Parathyroid adenoma (tissue), 2 donors: ENCODE measurements at regions not wholly inside any gene's neighbourhood (a gene's known extent, or its start where the extent isn't known, plus 50 kb on each side); places are given as distances from the start of the nearest gene placed in this dataset.

Experiments used
- H2AFZ ChIP-seq: fragments of 300-600 bp; sonication (generic); one replicate; pipeline ENCODE4 v1.7.0; 2017; ENCODE audit warnings: antibody characterized with exemption, mild to moderate bottlenecking
- H3K27ac ChIP-seq: fragments of 300-600 bp; sonication (generic); one replicate; pipeline ENCODE4 v1.7.0; 2017
- H3K27me3 ChIP-seq: fragments of 300-600 bp; sonication (generic); one replicate; pipeline ENCODE4 v1.7.0; 2017; ENCODE audit warnings: low read length; ENCODE audit not compliant: control insufficient read depth, insufficient read depth
- H3K36me3 ChIP-seq: fragments of 300-600 bp; sonication (generic); one replicate; pipeline ENCODE4 v1.7.0; 2017; ENCODE audit warnings: low read length; ENCODE audit not compliant: control insufficient read depth, insufficient read depth
- H3K4me1 ChIP-seq: fragments of 300-600 bp; sonication (generic); one replicate; pipeline ENCODE4 v1.7.0; 2017; ENCODE audit warnings: control low read depth
- H3K4me2 ChIP-seq: fragments of 300-600 bp; sonication (generic); one replicate; pipeline ENCODE4 v1.7.0; 2017; ENCODE audit warnings: low read length
- H3K4me3 ChIP-seq: fragments of 300-600 bp; sonication (generic); one replicate; pipeline ENCODE4 v1.7.0; 2017; ENCODE audit warnings: low read depth, low read length
- H3K79me2 ChIP-seq: fragments of 300-600 bp; sonication (generic); one replicate; pipeline ENCODE4 v1.7.0; 2017; ENCODE audit warnings: control low read depth
- H3K9ac ChIP-seq: fragments of 300-600 bp; sonication (generic); one replicate; pipeline ENCODE4 v1.7.0; 2017; ENCODE audit warnings: mild to moderate bottlenecking
- H3K9me3 ChIP-seq: fragments of 300-600 bp; sonication (generic); one replicate; pipeline ENCODE4 v1.7.0; 2017; ENCODE audit warnings: low read length; ENCODE audit not compliant: control insufficient read depth
- CTCF ChIP-seq: fragments of 300-600 bp; sonication (generic); IDR thresholded peaks from one replicate; pipeline ENCODE4 v1.7.0; 2017; ENCODE audit warnings: antibody characterized with exemption, mild to moderate bottlenecking
- donor health status: primary hyperparathyroidism.

- no peaks in the 10 kb centered on the region for H3K9me3 ChIP-seq
- no peak overlapping the region for H2AFZ ChIP-seq
- no peak overlapping the region for H3K4me3 ChIP-seq
- H3K9ac ChIP-seq, result no peak overlapping the region
- no peak for TF ChIP-seq CTCF
- H3K4me1 ChIP-seq, result no peaks in the 10 kb centered on the region
- H3K36me3 ChIP-seq, result no peaks in the 10 kb centered on the region
- no peak overlapping the region for H3K4me2 ChIP-seq
- no peak overlapping the region for H3K27ac ChIP-seq
- no peaks in the 10 kb centered on the region for H3K27me3 ChIP-seq
- no peaks in the 10 kb centered on the region for H3K79me2 ChIP-seq
Observed at GRCh38 chr12:77166696-77167095, 101.3 kb upstream of the E2F7 start.

- Histone ChIP-seq H3K4me1 (no peaks in the 10 kb centered on the region), H3K9me3 (no peaks in the 10 kb centered on the region), H3K79me2 (no peaks in the 10 kb centered on the region), H2AFZ (no peak overlapping the region), H3K9ac (no peak overlapping the region), H3K36me3 (no peaks in the 10 kb centered on the region), H3K27ac (no peak overlapping the region), H3K4me3 (no peak overlapping the region), H3K27me3 (no peaks in the 10 kb centered on the region), H3K4me2 (no peak overlapping the region)
- TF ChIP-seq CTCF, result no peak
Observed at GRCh38 chr12:77163074-77164038, 98.0 kb upstream of the E2F7 start.

- H3K27me3 ChIP-seq, result no peaks in the 10 kb centered on the region
- no peak overlapping the region for H3K4me3 ChIP-seq
- no peaks in the 10 kb centered on the region for H3K4me1 ChIP-seq
- H3K4me2 ChIP-seq, result no peak overlapping the region
- H3K36me3 ChIP-seq, result no peaks in the 10 kb centered on the region
- H3K9me3 ChIP-seq, result no peaks in the 10 kb centered on the region
- no peak overlapping the region for H3K27ac ChIP-seq
- no peak for TF ChIP-seq CTCF
- no peak overlapping the region for H2AFZ ChIP-seq
- H3K9ac ChIP-seq, result no peak overlapping the region
- H3K79me2 ChIP-seq, result no peaks in the 10 kb centered on the region
Observed at GRCh38 chr12:77161944-77162343, 96.6 kb upstream of the E2F7 start.

GRCh38 chr12:77160931-77161330, 95.6 kb upstream of the E2F7 start:
- no peak for TF ChIP-seq CTCF
- Histone ChIP-seq H3K9me3 (no peaks in the 10 kb centered on the region), H3K4me1 (no peaks in the 10 kb centered on the region), H3K79me2 (no peaks in the 10 kb centered on the region), H3K27me3 (no peaks in the 10 kb centered on the region), H3K9ac (no peak overlapping the region), H3K4me2 (no peak overlapping the region), H3K36me3 (no peaks in the 10 kb centered on the region), H3K4me3 (no peak overlapping the region), H2AFZ (no peak overlapping the region), H3K27ac (no peak overlapping the region)

GRCh38 chr12:77153706-77154105, 88.3 kb upstream of the E2F7 start:
- H2AFZ ChIP-seq, result no peak overlapping the region
- no peak overlapping the region for H3K9ac ChIP-seq
- H3K4me2 ChIP-seq, result no peak overlapping the region
- TF ChIP-seq CTCF, result no peak
- H3K27me3 ChIP-seq, result no peaks in the 10 kb centered on the region
- no peaks in the 10 kb centered on the region for H3K36me3 ChIP-seq
- H3K9me3 ChIP-seq, result no peaks in the 10 kb centered on the region
- no peaks in the 10 kb centered on the region for H3K79me2 ChIP-seq
- H3K4me1 ChIP-seq, result no peaks in the 10 kb centered on the region
- no peak overlapping the region for H3K4me3 ChIP-seq
- H3K27ac ChIP-seq, result no peak overlapping the region
